NCI-H510A treated with DMSO at 0.1 percent for 48 hours (cell line): ENCODE measurements at regions not wholly inside any gene's neighbourhood (a gene's known extent, or its start where the extent isn't known, plus 50 kb on each side); places are given as distances from the start of the nearest gene placed in this dataset.

Experiments
- DNase-seq: peaks from one replicate; lab custom pipeline; 2025; lab: John Stamatoyannopoulos, UW

DNA sequence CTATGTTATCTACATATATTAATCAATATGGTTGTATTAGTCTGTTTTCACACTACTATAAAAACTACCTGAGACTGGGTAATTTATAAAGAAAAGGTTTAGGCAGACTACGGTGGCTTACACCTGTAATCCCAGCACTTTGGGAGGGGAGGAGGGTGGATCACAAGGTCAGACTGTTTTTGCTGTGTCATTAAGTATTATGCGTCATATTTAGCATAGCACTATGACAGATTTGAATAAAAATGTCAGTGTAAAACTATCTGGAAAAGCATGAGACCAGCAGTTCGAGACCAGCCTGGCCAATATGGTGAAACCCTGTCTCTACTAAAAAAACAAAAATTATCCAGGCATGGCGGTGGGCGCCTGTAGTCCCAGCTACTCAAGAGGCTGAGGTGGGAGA is 209.7 kb upstream of the ARHGAP24 start:
- no peak for DNase-seq

- DNase-seq: no peak
Measured at GRCh38 chr4:85268188-85268587, 206.8 kb upstream of the ARHGAP24 start.

GRCh38 chr4:85268961-85269360 is 206.0 kb upstream of the ARHGAP24 start:
- no peak for DNase-seq

DNA sequence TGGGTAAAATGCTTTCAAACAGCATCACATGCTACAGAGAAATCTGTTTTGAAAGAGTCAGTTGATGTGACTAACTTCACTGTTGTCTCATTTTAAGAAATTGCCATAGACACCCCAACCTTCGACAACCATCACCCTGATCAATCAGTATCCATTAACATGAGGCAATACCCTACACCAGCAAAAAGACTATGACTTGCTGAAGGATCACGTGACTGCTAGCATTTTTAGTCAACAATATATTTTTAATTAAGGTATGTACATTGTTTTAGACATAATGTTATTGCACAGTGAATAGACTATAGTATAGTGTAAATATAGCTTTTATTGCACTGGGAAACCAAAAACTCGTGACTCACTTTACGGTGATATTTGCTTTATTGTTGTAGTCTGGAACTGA is 200.0 kb upstream of the ARHGAP24 start:
- no peak for DNase-seq

DNA sequence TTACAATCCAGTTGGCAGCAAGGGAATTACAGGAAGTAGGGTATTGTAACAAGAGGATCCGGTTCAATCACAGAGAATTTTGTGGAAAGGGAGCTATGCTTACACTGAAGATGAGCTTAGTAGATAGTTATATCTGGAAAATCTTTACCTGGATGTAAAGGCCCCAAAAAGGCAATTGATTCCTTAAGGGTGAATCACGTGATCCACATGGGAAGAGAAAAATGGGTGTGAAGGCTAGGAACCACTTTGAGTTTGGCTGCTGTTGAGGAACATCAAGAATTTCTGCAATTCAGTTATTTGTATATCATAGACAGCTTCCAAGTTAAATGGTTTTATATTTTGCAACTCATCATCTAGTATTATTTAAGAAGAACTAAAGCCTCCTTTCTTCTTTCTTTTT is 194.0 kb upstream of the ARHGAP24 start:
- DNase-seq: no peak

DNA sequence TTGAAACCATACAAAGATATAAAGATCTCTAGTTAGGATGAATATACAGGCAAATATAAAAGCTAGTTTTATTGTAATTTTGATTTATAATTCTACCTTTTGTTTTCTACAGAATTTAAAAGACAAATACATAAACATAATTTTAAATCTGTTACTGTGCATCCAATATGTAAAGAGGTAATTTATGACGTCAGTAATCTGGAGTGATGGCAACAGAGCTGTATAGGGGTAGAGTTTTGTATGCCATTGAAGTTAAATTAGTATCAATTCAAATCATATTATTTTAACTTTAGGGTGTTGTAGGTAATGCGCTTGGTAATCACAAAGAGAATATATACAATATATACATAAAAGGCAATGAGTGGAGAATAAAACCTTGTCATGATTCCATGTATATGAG is 183.7 kb upstream of the ARHGAP24 start:
- no peak for DNase-seq

- DNase-seq: no peak
Measured at GRCh38 chr4:85298037-85298436, 176.9 kb upstream of the ARHGAP24 start.

- no peak for DNase-seq
Measured at GRCh38 chr4:85302193-85302736, 172.7 kb upstream of the ARHGAP24 start.

DNA sequence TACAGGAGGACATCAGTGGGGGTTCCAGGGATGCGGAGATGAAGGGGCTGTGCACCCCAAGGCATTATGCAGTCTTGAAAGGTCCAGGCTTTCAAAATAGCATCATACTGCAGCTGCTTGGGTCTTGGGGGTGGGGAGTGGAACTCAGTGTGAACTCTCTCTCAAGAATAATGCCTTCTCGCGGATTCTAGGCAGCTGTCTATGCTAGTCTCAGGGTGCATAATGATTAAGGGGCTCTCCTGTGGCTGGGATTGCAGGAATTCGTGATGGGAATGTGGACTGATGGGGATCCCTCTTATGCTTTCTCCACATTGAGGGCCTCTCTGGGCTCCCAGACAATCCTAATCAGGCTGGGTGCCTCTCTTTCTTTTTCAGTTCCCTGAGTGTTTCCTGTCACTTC is 172.2 kb upstream of the ARHGAP24 start:
- DNase-seq: no peak

- no peak for DNase-seq
Measured at GRCh38 chr4:85318415-85318814, 156.5 kb upstream of the ARHGAP24 start.

GRCh38 chr4:85358831-85359230 is 116.1 kb upstream of the ARHGAP24 start:
- no peak for DNase-seq

DNA sequence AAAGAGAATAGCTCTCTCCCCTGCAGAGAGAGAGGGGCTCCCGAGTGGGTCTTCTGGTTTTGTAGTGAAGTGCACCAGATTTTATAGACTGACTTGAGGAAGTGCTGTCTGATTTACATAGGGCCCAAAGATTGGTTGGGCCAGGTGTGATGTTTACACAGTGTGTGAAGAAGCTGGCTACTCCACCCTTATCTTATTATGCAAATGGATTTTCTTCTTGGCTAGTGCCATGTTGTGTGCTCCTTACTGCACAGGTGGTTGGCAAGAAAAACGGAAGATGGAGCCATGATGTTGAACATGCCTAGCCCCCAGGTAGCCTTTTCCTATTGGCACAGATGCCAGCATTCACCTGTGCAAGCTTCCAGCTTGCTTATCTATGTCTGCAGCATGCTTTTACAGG is 112.4 kb upstream of the ARHGAP24 start:
- no peak for DNase-seq

GRCh38 chr4:85367815-85368214 is 107.1 kb upstream of the ARHGAP24 start:
- DNase-seq: no peak

GRCh38 chr4:85368240-85368639 is 106.7 kb upstream of the ARHGAP24 start:
- DNase-seq: no peak

- no peak for DNase-seq
Measured at GRCh38 chr4:85368932-85369331, 106.0 kb upstream of the ARHGAP24 start.

DNA sequence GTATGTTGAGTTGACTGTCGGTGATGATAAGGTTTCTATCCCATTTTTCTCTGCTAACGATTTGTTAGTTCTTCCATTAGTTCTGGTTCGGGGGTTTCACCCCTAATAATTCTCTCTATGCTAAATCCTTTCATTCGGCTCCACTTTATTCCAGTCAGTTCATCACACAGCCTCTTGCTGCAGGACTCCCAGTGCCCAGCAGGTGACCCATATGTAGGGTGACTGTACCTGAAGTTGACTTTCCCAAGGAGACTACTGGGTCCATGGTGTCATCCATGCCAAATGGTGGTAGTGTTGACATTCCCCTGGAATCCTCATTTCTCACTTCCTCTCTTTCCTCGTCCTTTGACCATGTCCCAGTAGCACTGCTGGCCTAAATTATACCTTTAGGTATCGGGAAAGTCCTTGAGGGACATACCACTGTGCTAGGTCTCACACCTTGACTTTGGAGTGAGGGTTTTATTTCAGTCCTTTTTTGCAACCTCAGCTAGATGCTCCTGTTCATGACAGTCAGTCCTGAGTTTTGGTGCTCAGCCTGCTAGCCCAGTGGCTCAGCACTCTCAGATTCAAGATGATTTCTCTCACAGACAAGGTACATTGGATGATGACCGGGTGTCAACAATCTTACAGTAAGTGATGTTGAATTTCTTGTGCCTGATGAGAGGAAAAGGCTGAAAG is 105.1 kb upstream of the ARHGAP24 start:
- DNase-seq: no peak

DNA sequence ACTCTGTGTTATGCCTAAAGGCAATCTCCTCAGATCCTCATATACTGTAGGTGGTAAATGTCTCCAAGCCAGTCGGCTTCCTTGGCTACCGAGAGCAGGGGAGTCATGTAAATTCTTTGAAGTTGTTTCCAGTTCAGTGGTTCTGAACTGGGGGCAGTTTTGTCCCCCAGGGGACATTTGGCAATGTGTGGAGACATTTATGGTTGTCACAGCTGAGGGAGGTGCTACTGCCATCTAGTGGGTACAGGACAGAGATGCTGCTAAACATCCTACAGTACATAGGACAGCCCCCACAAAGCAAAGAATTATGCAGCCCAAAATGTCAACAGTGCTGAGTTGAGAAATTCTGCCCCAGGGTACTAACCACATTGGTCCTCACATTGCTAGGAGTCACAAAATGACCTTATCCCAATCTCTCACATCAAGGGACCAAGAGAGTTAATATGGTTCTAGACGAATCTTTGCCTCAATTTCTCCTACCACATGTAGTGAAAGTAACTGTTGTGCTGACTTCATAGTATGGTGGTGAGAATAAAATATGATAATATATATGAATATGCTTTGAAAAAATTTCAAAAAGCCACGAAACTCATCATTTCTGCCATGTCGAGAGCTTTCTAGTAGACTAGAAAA is 104.4 kb upstream of the ARHGAP24 start:
- DNase-seq: peak; percentile 20

GRCh38 chr4:85372966-85373365 is 102.0 kb upstream of the ARHGAP24 start:
- DNase-seq: no peak

DNA sequence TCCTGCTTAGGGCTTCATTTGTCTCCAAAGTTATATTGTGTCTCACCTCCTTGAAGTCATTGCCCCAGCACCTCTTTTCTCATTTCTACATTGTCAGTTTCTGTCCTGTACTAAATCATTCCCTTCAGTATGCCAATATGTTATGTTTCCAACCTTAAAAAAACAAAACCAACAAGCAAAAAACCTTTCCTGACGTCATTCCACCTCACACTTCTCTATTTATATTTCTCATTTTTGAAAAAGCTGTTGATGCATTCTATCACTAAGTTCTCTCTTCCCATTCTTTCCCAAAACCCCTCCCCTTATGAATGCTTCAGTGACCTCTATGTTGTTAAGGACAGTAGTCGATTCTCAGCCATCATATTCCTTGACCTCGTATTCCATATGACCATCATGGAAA is 98.7 kb upstream of the ARHGAP24 start:
- DNase-seq: no peak

GRCh38 chr4:85381968-85382367 is 93.0 kb upstream of the ARHGAP24 start:
- no peak for DNase-seq

GRCh38 chr4:85391071-85391470 is 83.9 kb upstream of the ARHGAP24 start:
- DNase-seq: no peak

- no peak for DNase-seq
Measured at GRCh38 chr4:85391589-85392410, 83.2 kb upstream of the ARHGAP24 start.

GRCh38 chr4:85393201-85393600 is 81.7 kb upstream of the ARHGAP24 start:
- no peak for DNase-seq
